Omental fat pad (tissue), 3 donors: ENCODE measurements at regions not wholly inside any gene's neighbourhood (a gene's known extent, or its start where the extent isn't known, plus 50 kb on each side); places are given as distances from the start of the nearest gene placed in this dataset.
A peak's percentile ranks its signal among the peaks of the same experiment; 100 is the strongest.
"Not testable (repeated sequence)": the region's sequence is repeated elsewhere in the genome, so short reads cannot be mapped to it uniquely, and the experiment has no call there.

Source experiments
- ATAC-seq: fragments of 150-250 bp; one replicate; pipeline ENCODE4 v1.9.1; 2016; ENCODE audit warnings: mild to moderate bottlenecking, moderate library complexity; ENCODE audit not compliant: low FRiP score
- DNase-seq: peaks from one replicate; pipeline ENCODE4 v3.0.0-alpha.2; 2019; ENCODE audit warnings: low spot score
- CTCF ChIP-seq, 3 donors: fragments of 450-650 bp; IDR thresholded peaks; one replicate each; pipeline ENCODE4 v1.5.1; 2016 to 2017; ENCODE audit warnings: antibody characterized with exemption in 3 of 3, mild to moderate bottlenecking in 3 of 3, moderate library complexity in 2 of 3

- ATAC-seq (no peak), DNase-seq (no peak)
- TF ChIP-seq CTCF (IDR thresholded peaks at IDR 0.05) = no peak
These were observed 69.1 kb downstream of the TNFAIP2 start for GRCh38 chr14:103192246-103192840.

- ATAC-seq, DNase-seq: not testable (repeated sequence)
These were observed 69.6 kb downstream of the TNFAIP2 start for GRCh38 chr14:103192861-103193260.

GRCh38 chr14:103193491-103193890 lies 70.2 kb downstream of the TNFAIP2 start:
- DNase-seq, ATAC-seq: not testable (repeated sequence)

GRCh38 chr14:103194256-103195045 lies 71.2 kb downstream of the TNFAIP2 start:
- no peak for TF ChIP-seq CTCF (IDR thresholded peaks at IDR 0.05)
- ATAC-seq = no peak
- DNase-seq = no peak

GRCh38 chr14:103195828-103196615 lies 72.8 kb downstream of the TNFAIP2 start:
- no peak for TF ChIP-seq CTCF (IDR thresholded peaks at IDR 0.05)
- DNase-seq = no peak
- ATAC-seq = no peak

GRCh38 chr14:103196716-103197115 lies 73.5 kb downstream of the TNFAIP2 start:
- DNase-seq (no peak), ATAC-seq (no peak)
- no peak for TF ChIP-seq CTCF (IDR thresholded peaks at IDR 0.05)

- peak; percentile 88 for ATAC-seq
- no peak for DNase-seq
These were observed 75.2 kb downstream of the TNFAIP2 start for GRCh38 chr14:103198131-103199105.

More at GRCh38 chr14:103198131-103199105, 75.2 kb downstream of the TNFAIP2 start:
- TF ChIP-seq CTCF (IDR thresholded peaks at IDR 0.05) = no peak
